ENCODE measurements at regions not wholly inside any gene's neighbourhood (a gene's known extent, or its start where the extent isn't known, plus 50 kb on each side); places are given as distances from the start of the nearest gene placed in this dataset.

DNA sequence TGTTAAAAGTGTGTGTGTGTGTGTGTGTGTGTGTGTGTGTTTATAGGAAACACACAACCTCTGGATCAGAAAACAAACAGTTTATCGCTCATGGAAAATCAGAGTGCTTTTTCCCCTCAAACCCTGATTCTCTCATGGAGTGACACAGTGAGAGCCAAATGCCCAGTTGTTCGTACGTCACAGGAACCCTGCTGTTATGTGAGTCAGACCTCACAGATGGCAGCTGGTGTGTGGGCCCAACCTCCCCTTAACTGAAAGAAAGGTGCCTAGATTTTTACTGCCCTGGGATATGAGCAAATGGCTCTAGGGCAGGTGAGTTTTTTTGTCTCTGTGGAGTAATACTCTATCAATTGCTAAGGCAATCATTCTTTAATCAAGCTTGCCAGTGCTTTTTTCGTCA, 1788.1 kb downstream of the BRINP3 start:
- no peak for DNase-seq (ENCODE audit: low spot score)

DNA sequence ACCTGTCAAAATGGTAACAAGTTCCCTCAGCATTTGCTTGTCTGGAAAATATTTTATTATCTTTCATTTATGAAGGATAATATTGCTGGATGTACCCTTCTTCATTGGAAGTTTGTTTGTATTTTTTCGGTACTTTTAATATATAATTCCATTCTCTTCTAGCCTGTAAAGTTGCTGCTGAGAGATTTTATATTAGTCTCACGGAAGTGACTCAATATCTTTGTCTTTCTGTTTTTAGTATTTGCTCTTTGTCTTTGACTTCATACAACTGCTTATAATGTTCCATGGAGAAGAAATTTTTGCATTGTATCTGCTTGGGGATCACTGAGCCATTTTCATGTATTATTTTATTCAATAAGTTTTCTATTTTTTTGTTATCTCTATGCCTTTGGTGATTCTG, 1777.5 kb downstream of the BRINP3 start:
- DNase-seq (ENCODE audit: low spot score), result no peak
- TF ChIP-seq, protein P1, sequence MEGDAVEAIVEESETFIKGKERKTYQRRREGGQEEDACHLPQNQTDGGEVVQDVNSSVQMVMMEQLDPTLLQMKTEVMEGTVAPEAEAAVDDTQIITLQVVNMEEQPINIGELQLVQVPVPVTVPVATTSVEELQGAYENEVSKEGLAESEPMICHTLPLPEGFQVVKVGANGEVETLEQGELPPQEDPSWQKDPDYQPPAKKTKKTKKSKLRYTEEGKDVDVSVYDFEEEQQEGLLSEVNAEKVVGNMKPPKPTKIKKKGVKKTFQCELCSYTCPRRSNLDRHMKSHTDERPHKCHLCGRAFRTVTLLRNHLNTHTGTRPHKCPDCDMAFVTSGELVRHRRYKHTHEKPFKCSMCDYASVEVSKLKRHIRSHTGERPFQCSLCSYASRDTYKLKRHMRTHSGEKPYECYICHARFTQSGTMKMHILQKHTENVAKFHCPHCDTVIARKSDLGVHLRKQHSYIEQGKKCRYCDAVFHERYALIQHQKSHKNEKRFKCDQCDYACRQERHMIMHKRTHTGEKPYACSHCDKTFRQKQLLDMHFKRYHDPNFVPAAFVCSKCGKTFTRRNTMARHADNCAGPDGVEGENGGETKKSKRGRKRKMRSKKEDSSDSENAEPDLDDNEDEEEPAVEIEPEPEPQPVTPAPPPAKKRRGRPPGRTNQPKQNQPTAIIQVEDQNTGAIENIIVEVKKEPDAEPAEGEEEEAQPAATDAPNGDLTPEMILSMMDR (IDR thresholded peaks at IDR 0.05; ENCODE audit: extremely low read depth, missing control alignments), result no peak

More for the DNA sequence above, 1788.1 kb downstream of the BRINP3 start:
- TF ChIP-seq, protein P1 (IDR thresholded peaks at IDR 0.05; ENCODE audit: extremely low read depth, missing control alignments), result no peak

DNA sequence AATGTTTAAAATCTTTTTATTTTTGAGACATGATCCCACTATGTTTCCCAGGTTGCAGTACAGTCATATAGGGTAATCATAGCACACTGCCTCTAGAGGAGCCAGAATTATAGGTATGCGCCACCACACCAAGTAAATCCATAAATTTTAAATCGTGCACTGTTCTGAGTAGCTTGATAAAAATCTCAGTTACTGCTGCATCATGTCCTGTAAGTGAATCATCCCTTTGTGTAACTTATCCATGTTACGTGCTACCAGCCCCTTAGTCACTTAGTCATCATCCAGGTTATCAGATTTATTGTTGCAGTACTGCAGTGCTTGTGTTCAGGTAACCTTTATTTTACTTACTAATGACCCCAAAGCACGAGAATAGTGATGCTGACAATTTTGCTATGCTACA, 1770.9 kb downstream of the BRINP3 start:
- DNase-seq (ENCODE audit: low spot score), result no peak
- TF ChIP-seq, protein P1 (IDR thresholded peaks at IDR 0.05; ENCODE audit: extremely low read depth, missing control alignments), result no peak

DNA sequence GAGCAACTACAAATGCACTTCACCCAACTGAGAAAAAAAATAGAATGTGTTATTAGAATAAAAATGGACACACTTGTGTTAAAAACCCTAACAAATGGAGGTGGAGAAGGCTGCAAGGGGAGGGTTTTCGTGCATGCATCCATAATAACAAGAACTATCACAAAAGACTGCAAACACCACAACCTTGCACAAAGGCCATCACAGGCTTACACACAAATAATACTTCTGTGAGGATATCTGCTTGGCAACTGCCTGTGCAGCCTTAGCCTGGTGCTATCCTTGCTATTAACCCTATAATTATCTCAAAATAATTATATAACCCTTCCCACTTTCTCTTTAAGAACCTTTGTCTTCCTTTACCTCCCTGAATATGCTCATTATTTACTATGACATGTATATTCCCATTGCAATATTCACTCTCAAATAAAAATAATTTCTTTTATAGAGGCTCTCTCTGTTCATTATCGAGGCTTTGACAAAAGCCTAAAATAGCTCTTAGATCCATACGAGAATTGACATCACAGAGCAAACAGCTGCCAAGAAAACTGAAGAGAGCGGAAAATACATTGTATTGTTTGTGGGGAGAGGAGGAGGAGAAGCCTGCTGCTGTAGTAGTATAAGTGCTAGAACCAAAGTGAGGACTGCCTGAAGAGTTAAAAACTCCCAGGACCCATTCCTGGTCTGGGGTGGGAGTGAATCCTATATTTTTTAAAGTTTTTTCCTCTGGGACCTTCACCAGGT, 1768.7 kb downstream of the BRINP3 start:
- TF ChIP-seq, protein P1 (IDR thresholded peaks at IDR 0.05; ENCODE audit: extremely low read depth, missing control alignments), result no peak
- no peak for DNase-seq (ENCODE audit: low spot score)

DNA sequence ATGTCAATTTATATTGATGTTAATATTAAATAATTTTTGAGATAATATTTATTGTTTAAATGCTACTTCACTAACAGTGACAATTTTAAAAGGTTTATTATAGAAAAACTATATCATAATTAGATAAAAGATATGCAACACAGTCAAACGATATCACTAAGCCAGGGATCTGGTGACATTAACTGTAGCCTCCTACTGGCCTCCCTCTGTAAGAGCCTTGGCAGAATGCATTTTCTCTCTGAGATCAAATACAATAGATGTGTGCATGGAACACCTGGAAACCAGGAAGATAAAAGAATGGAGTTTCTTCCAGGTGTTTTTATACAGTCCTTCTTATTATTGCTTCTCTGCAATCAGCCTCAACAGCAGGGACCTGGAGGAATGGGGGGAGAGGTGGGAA, 1762.1 kb downstream of the BRINP3 start:
- TF ChIP-seq, protein P1 (IDR thresholded peaks at IDR 0.05; ENCODE audit: extremely low read depth, missing control alignments), result no peak
- DNase-seq (ENCODE audit: low spot score), result no peak

DNA sequence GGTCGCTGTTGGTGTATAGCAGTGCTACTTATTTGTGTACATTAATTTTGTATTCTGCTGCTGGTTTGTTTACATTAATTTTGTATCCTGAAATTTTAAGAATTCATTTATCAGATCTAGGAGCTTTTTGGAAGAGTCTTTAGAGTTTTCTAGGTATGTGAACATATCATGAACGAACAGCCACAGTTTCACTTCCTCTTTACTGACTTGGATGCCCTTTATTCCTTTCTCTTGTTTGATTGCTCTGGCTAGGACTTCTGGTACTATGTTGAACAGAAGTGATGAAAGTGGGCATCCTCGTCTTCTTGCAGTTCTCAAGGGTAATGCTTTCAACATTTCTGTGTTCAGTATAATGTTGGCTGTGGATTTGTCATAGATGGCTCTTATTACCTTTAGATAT, 1757.9 kb downstream of the BRINP3 start:
- TF ChIP-seq, protein P1 (IDR thresholded peaks at IDR 0.05; ENCODE audit: extremely low read depth, missing control alignments), result no peak
- no peak for DNase-seq (ENCODE audit: low spot score)

DNA sequence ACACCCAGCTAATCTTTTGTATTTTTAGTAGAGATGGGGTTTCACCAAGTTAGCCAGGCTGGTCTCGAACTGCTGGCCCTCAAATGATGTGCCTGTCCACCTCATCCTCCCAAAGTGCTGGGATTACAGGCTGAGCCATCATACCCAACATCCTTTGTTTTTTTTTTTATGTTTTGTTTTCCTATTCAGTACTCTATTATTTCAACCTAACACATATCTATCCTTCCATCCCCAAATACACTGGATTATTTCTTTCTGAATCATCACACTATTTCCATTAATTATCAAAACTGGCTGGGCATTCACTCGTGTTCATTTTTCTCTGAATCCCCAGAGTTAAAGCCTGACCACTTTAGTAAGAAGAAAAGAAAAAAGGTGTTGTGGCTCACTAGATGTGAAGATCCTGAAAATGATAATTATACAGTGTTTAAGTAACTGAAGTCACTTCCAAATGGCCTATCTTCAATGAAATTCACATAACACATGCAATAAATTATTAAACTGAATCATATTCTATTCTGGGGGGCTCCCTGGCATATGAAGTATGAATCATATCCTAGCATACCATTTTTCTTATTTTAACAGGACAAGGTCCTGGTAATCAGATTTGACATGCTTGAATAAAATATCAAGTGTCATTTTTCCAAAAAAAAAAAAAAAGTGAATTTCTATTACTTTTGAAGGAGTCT, 1754.2 kb downstream of the BRINP3 start:
- TF ChIP-seq, protein P1 (IDR thresholded peaks at IDR 0.05; ENCODE audit: extremely low read depth, missing control alignments), result no peak
- DNase-seq (ENCODE audit: low spot score), result no peak
